ENCODE measurements at regions not wholly inside any gene's neighbourhood (a gene's known extent, or its start where the extent isn't known, plus 50 kb on each side); places are given as distances from the start of the nearest gene placed in this dataset.

- no peak for TF ChIP-seq CTCF (IDR thresholded peaks at IDR 0.05; ENCODE audit: control extremely low read depth, extremely low read depth, low read depth, missing control alignments)
- ChIA-PET POLR2A (no interaction called here), CTCF (no interaction called here)
- DNase-seq (ENCODE audit: extremely low spot score), result no peak
These were observed 301.4 kb downstream of the TMA16 start for GRCh38 chr4:163795885-163796284.

- no peak for DNase-seq (ENCODE audit: extremely low spot score)
- CTCF ChIA-PET, result interaction anchor here (0.9 kb wide), 1 partner anchor 9 kb away, joined by 3 read pairs; no protein-coding TSS in a partner anchor
- no peak for TF ChIP-seq CTCF (IDR thresholded peaks at IDR 0.05; ENCODE audit: control extremely low read depth, extremely low read depth, low read depth, missing control alignments)
- POLR2A ChIA-PET, result no interaction called here
These were observed 309.5 kb downstream of the TMA16 start for GRCh38 chr4:163804001-163804400.

GRCh38 chr4:163806653-163807052, 312.2 kb downstream of the TMA16 start:
- POLR2A ChIA-PET, result no interaction called here
- CTCF ChIA-PET, result no interaction called here
- DNase-seq (ENCODE audit: extremely low spot score), result no peak
- no peak for TF ChIP-seq CTCF (IDR thresholded peaks at IDR 0.05; ENCODE audit: control extremely low read depth, extremely low read depth, low read depth, missing control alignments)

GRCh38 chr4:163808011-163808410, 313.5 kb downstream of the TMA16 start:
- ChIA-PET CTCF (interaction anchor here (1.2 kb wide), 1 partner anchor 37 kb away, joined by 3 read pairs; no protein-coding TSS in a partner anchor), POLR2A (no interaction called here)
- DNase-seq (ENCODE audit: extremely low spot score), result no peak
- no peak for TF ChIP-seq CTCF (IDR thresholded peaks at IDR 0.05; ENCODE audit: control extremely low read depth, extremely low read depth, low read depth, missing control alignments)

DNA sequence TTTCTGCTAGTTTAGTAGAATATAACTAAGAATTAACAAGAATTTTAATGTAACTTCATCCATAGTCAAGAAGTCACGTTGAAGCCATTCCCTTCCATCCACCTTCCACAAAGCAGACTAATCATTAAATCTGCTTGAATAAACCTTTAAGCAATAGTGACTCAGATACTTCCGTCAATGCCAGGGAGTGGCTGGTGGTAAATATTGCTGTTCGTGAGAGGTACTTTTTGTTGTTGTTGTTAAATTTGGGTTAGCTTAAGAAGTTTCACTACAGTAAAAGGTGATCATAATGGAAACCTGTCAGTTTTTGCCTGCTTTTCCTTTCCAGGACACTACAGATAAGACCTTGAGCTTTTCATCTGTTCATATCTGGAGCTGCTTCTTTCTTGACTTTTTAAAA, 316.3 kb downstream of the TMA16 start:
- TF ChIP-seq CTCF (IDR thresholded peaks at IDR 0.05; ENCODE audit: control extremely low read depth, extremely low read depth, low read depth, missing control alignments), result no peak
- DNase-seq (ENCODE audit: extremely low spot score), result no peak
- POLR2A ChIA-PET, result no interaction called here
- CTCF ChIA-PET, result no interaction called here

DNA sequence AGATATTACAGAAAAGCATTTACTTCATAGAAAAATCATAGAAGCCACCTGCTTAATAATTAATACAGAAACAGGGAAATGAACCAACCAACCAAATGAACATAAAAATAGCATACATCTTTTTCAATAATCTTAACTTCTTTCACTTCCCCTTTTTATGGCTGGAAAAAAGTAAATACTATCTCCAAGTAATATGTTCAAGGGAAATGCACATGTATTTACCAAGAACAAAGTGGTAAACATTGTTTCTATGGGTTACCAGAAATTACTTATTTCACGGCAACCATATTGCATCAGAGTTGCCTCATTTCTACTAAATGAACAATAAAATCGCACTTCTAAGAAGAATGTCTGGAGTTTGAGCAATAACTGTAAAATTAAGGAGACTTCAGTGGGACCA, 321.3 kb downstream of the TMA16 start:
- ChIA-PET CTCF (no interaction called here), POLR2A (no interaction called here)
- TF ChIP-seq CTCF (IDR thresholded peaks at IDR 0.05; ENCODE audit: control extremely low read depth, extremely low read depth, low read depth, missing control alignments), result no peak
- DNase-seq (ENCODE audit: extremely low spot score), result no peak

DNA sequence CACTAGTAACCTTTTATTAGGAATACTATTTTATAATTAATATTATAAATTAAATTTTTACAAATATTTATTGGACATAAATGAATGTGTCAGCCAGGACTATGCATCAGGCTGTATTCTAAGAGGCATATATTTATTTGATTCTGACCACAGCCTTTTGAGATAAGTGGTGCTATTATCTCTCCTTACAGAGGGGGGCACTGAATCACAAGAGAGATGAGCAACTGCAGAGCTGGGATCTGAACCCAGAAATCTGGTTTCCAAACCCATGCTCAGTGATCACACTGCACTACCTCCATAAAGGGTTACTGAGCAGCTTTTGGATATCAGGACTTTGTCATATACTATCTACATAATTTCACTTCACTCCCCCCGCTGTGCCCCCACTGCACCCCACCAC, 322.0 kb downstream of the TMA16 start:
- ChIA-PET POLR2A (no interaction called here), CTCF (no interaction called here)
- no peak for TF ChIP-seq CTCF (IDR thresholded peaks at IDR 0.05; ENCODE audit: control extremely low read depth, extremely low read depth, low read depth, missing control alignments)
- no peak for DNase-seq (ENCODE audit: extremely low spot score)

Data from GM10248 (cell line).